ENCODE measurements at regions not wholly inside any gene's neighbourhood (a gene's known extent, or its start where the extent isn't known, plus 50 kb on each side); places are given as distances from the start of the nearest gene placed in this dataset.

DNA sequence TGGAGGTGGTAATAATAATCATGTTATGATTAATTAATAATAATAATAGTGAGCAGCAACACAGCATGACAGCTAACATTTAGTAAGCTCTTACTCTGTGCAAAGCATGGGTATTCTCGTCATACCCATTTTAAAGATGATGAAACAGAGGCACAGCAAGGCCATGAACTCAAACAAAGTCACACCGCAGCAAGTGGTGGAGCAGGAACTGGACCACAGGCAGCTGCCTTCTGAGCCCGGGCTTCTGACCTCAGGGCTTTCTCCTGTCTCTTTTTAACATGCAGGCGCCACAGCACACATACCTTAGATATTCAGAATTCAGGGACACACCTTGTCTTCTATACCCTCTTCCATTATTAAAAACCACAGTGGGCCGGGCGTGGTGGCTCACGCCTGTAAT is 50.7 kb upstream of the SPATA12 start:
- no peak for DNase-seq (ENCODE audit: low read depth, low spot score)

DNA sequence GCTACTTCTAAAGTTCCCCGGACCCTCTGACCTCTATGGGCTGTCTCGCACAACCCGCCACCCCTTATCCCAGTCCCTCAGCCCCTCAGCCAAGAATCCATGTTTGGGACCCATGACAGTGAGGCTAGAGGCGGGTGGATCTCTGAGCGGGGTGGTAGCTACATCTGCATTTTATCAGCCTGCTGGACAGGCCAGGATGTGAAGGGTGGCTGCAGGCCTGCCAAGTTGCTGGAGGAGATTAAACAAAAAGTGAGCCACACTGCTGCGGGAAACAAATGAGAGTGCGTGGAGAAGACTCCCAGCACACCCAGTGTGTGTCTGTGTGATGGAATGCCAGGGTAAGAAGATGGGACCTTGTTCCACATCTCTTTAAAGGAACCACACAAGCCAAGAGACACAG is 51.1 kb upstream of the SPATA12 start:
- DNase-seq (ENCODE audit: low read depth, low spot score) = no peak

- peak; percentile 37 for DNase-seq (ENCODE audit: low read depth, low spot score)
These were observed 52.7 kb upstream of the SPATA12 start for GRCh38 chr3:57007521-57008460.

- DNase-seq (ENCODE audit: low read depth, low spot score) = no peak
These were observed 53.5 kb upstream of the SPATA12 start for GRCh38 chr3:57006949-57007419.

- DNase-seq (ENCODE audit: low read depth, low spot score) = no peak
These were observed 54.2 kb upstream of the SPATA12 start for GRCh38 chr3:57006179-57006657.

DNA sequence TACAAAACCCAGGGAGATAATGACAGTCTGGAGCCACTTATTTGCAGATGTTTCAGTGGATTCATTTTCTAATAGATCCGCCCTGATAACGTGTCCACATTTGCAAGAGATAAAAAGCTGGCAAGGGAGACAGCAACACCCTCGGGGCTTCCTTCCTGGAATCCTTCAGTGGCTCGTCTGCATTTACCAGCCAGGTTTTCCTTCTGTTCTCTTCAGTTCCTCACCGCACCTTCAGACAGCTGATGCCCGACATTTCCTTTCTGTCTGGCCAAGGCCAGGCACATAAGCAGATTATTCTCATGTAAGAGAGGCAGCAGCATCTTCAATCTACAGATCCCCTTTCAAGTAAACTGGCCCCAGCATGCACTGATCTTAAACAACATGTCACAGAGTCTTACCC is 56.2 kb upstream of the SPATA12 start:
- no peak for DNase-seq (ENCODE audit: low read depth, low spot score)

DNA sequence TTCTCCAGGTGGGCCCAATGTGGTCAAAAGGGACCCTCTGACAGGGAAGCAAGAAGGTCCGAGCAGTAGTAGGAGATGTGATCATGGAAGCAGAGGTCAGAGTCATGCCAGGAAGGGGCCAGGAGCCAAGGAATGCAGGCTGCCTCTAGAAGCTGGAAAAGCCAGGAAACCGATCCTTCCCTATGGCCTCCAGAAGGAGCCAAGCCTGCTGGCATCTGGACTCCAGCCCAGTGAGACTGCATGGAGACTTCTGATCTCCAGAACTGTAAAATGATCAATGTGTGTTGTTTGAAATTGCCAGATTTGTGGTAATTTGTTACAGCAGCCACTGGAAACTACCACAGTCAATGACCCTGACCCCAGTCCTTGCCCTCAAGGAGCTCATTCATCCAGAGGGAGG is 56.8 kb upstream of the SPATA12 start:
- no peak for DNase-seq (ENCODE audit: low read depth, low spot score)

- DNase-seq (ENCODE audit: low read depth, low spot score) = no peak
These were observed 59.1 kb upstream of the SPATA12 start for GRCh38 chr3:57001356-57001755.

GRCh38 chr3:57000012-57000411 is 60.5 kb upstream of the SPATA12 start:
- DNase-seq (ENCODE audit: low read depth, low spot score) = no peak

DNA sequence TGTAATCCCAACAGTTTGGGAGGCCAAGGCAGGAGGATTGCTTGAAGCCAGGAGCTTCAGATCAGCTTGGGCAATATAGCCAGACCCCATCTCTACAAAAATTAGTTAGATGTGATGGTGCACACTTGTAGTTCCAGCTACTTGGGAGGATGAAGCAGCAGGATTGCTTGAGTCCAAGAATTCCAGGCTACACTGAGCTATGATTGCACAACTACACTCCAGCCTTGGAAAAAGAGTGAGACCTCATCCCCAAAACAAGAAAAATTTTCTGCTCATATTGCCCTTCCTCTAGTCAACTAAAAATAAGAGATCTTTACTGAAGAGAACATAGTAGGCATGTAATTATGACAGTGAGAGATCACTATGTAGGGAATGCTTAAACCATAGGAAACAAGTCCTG is 60.9 kb upstream of the SPATA12 start:
- DNase-seq (ENCODE audit: low read depth, low spot score) = no peak

DNA sequence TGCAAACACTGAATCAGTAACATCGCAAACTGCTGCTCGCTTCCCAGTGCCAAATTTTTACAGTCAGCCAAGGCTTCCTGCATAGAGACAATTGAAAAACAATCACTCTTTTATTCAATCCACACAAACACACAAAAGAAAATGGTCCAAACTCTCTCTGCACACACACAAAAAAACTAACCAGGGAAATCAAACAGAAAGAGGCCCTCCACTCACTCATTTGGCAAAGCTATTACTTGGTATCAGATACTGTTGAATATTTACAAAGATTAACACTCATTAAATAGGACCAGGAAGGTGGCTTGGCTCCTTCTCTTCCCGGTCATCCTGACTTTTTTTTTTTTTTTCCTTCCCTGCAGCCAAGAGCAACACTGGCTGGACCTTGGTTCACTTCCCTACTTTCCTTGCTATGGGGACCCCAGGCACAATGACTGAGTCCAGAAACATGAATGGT is 62.4 kb upstream of the SPATA12 start:
- DNase-seq (ENCODE audit: low read depth, low spot score) = no peak

DNA sequence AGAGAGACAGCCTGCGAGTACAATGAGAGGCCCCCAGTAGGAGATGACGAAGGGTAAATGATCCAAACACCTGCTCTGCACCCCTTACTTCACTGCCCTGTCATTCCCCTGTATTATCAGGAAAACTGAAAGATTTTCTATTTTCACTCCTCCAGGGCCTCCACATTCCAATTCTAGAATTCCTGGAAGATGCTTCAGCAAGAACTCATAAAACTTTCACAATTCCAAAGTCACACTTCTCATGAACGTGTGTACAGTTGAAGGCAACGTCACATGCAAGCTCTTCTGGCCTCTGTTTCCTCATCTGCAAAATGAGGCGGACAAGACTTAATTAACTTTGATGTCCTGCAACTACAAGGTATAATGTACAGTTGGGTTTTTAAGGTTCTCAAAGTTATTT is 62.8 kb upstream of the SPATA12 start:
- no peak for DNase-seq (ENCODE audit: low read depth, low spot score)

GRCh38 chr3:56997041-56997440 is 63.4 kb upstream of the SPATA12 start:
- DNase-seq (ENCODE audit: low read depth, low spot score) = no peak

DNA sequence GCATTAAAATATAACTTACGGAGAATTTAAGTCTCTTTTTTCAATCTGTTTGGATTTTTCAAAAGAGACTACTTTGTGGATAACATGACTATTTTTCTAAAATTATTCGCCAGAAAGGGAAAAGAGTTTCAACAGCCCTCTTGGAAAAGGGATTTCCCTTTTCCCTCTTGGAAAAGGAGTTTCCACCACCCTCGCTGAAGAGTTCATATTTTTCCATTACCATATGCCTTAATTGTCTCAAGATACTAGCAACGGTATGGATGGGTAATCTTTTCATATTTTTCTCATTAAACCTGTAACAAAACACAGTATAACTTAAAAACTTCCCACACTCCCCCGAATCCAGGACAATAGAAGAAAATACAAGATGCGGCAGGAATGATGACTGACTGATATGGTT is 66.1 kb upstream of the SPATA12 start:
- no peak for DNase-seq (ENCODE audit: low read depth, low spot score)

DNA sequence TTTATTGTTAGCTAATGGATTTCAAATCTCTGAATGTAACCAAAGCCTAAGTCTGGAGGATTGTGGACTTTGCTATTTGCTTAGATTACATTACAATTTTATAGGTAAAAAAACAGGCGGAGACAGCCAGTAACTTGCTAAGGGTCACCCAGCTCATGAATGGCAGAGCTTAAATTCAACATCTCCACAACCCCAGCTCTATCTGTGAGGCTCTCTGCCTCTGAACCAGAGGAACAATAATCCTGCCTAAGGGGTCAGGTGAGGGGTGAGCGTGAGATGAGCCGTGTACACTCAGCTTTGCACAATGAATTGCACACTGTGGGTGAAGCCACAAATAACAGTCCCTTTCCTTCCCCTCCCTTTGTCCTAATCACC is 69.8 kb upstream of the SPATA12 start:
- DNase-seq (ENCODE audit: low read depth, low spot score) = no peak

DNA sequence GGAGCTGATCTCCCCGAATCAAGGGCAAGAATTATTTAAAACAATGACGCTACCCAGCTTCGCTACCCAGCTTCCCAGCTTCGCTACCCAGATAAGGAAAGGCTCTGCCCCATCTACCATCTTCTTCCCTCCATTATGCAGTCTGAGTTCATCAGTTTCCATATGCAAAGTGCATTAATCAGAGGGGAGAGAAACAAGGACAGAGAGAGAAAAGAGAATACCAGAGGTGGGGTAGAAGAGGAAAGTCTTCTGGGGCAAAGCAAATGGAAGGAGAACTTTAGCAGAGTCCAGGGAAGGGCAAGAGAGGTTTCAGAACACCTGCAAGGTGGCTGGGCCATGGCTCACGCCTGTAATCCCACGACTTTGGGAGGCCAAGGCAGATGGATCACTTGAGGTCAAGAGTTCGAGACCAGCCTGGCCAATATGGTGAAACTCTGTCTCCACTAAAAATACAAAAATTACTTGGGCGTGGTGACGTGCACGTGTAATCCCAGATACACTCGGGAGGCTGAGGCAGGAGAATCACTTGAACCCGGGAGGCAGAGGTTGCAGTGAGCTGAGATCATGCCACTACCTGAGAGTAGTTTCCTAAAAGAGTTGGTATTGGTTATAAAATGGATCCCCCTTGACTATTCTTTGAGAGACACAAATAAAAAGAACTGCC is 70.4 kb upstream of the SPATA12 start:
- DNase-seq (ENCODE audit: low read depth, low spot score) = no peak

GRCh38 chr3:56989169-56989976 is 71.1 kb upstream of the SPATA12 start:
- DNase-seq (ENCODE audit: low read depth, low spot score) = no peak

DNA sequence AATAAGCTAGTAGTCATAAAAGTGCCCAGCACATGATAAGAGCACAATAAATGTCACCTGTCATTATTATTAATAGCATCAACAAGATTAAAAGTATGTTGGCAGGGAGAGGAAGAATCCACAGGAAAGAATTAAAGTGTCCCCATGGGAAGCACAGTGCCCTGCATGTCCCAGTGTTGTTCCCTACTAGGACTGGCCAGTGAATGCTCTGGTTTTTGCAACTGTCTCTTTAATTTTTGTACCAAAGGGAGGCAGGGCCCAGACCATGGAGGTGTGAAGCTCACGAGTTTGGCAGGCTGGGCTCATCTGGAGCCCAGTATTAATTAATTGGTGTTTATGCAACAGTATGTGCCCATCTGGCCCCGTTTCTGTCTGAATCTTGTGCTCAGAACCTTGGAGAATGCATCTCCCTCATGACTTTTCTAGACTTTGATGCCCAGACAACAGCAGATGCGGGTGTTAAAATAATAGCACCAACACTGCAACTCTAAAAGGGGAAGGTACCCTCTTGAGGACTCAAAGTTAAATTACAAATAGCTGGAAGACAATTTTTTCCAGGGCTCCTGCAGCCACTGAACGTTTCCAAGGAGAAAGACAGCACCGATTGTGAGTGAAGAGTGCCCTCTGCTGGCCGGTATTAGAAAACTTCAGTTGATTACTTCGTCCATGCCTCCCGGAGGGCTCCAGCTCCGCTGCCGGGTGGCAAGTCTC is 71.9 kb upstream of the SPATA12 start:
- DNase-seq (ENCODE audit: low read depth, low spot score) = peak; percentile 43

DNA sequence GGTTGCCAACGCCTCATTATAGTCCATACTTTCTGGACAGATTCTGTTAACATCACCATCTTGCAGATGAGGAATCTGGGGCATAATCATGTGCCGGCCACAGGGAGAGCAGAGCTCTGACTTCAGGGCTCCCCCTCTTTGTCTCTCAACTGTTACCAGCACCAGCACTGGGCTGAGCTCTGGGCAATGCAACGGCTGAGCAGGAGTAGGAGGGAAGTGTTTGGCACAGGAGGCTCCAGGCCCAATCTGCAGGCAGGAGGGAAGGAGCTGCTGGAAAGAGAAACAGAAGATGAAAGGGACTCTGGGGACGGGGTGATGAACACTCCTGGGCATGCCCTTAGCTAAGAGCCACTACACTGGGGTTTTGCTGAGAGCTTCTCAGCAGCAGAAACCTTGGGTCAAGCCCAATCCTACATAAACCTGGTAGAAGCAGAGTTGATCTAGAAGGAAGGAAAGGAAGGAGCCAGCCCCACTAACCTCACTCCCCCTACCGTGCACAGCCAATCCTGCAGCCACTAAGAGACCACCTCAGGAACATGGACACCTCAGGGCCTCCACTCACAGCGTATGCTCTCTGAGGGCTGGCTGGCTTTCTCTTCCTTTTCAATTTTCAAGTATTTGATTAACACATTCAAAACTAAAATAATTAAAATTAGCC is 73.1 kb upstream of the SPATA12 start:
- DNase-seq (ENCODE audit: low read depth, low spot score) = no peak

DNA sequence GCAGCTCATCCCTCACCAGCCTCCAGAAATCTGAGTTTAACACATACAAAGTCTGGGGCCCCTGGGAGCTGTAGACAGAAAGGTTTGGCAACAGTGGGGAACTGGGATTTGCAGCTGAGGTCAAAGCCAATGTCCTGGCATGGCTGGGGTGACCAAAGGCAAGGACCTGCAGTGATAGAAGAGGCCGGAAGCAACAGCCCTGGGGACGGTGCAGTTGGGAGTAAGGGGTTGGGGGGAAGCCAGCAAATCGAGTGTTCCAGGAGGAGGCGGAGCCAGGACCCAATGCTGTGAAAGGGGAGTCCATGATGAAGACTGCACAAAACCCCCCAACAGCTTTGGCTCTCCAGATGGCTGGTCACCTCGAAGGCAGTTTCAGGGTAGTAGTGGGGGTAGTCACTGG is 74.1 kb upstream of the SPATA12 start:
- no peak for DNase-seq (ENCODE audit: low read depth, low spot score)

GRCh38 chr3:56985878-56986277 is 74.6 kb upstream of the SPATA12 start:
- no peak for DNase-seq (ENCODE audit: low read depth, low spot score)

Data from pulmonary artery endothelial cell (primary cell).